ENCODE measurements at regions not wholly inside any gene's neighbourhood (a gene's known extent, or its start where the extent isn't known, plus 50 kb on each side); places are given as distances from the start of the nearest gene placed in this dataset.

DNA sequence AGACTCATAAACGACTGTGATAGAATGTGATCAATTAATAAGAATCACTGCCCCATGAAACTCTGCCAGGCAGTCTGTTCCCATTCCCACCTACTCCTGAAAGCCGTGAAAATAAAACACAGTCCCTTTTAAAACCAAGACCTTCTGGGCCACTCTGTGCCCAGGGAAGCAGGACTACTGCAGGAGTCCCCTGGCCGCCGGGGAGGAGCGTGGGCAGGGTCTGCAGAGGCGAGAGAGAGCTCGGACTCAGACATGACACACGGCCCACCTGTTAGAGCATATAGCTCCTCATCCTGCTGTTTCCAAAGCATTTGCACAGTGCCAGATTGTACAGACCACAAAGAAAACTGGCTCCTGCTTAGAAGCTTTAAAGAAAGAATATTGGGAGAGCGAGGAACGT, 400.5 kb downstream of the SHANK2 start:
- H3K27me3 ChIP-seq (ENCODE audit: insufficient read depth, low read length), result no peaks in the 10 kb centered on the region
- H3K27ac ChIP-seq (ENCODE audit: low read depth, low read length), result no peak overlapping the region
- no peaks in the 10 kb centered on the region for H3K9me3 ChIP-seq (ENCODE audit: control insufficient read depth in 1 of 2, insufficient read depth in 1 of 2, low read depth in 1 of 2, low read length in 2 of 2)
- no peaks in the 10 kb centered on the region for H3K79me2 ChIP-seq (ENCODE audit: insufficient read depth, low read length)
- no peaks in the 10 kb centered on the region for H4K20me1 ChIP-seq (ENCODE audit: insufficient read depth)
- no peak for DNase-seq (ENCODE audit: low read depth, low spot score)
- ChIA-PET RAD21 (ENCODE audit: low non-redundant PET in 1 of 2, low total read pairs in 2 of 2, uncharacterized antibody in 2 of 2, unreplicated experiment in 2 of 2) (no interaction called here), POLR2A (no interaction called here), CTCF (no interaction called here)
- no peak overlapping the region for H3K4me2 ChIP-seq (ENCODE audit: low read length)
- H2AFZ ChIP-seq (ENCODE audit: low read depth, low read length, poor library complexity, severe bottlenecking), result no peak overlapping the region
- H3K36me3 ChIP-seq (ENCODE audit: control insufficient read depth in 1 of 2, insufficient read depth in 2 of 2, low read length in 2 of 2), result no peaks in the 10 kb centered on the region
- H3K4me1 ChIP-seq (ENCODE audit: control insufficient read depth in 1 of 2, insufficient read depth in 2 of 2, low read length in 2 of 2), result no peaks in the 10 kb centered on the region
- BruUV-seq (replicated peaks), result no TSS peak
- TF ChIP-seq ELF1 (IDR thresholded peaks at IDR 0.05; ENCODE audit: borderline replicate concordance, low read depth), result no peak
- no peak for TF ChIP-seq RAD21 (IDR thresholded peaks at IDR 0.05; ENCODE audit: low read depth)
- TF ChIP-seq SRF (IDR thresholded peaks at IDR 0.05; ENCODE audit: low read depth), result no peak
- TF ChIP-seq SP1 (IDR thresholded peaks at IDR 0.05; ENCODE audit: low read depth), result no peak
- TF ChIP-seq REST (IDR thresholded peaks at IDR 0.05; ENCODE audit: low read depth), result no peak
- TF ChIP-seq JUND (IDR thresholded peaks at IDR 0.05), result no peak
- no peak for TF ChIP-seq SIN3A (IDR thresholded peaks at IDR 0.05; ENCODE audit: low read depth)
- intact Hi-C loops (cut with micrococcal nuclease), result no loop called here
- ATAC-seq, result no peak
- no peak overlapping the region for H3K4me3 ChIP-seq (replicated peaks in 1 of 2; ENCODE audit: low read depth in 1 of 2, low read length in 2 of 2)
- no peaks in the 10 kb centered on the region for H3K9me2 ChIP-seq (ENCODE audit: insufficient read depth)
- H3K9ac ChIP-seq (ENCODE audit: low read length), result no peak overlapping the region

DNA sequence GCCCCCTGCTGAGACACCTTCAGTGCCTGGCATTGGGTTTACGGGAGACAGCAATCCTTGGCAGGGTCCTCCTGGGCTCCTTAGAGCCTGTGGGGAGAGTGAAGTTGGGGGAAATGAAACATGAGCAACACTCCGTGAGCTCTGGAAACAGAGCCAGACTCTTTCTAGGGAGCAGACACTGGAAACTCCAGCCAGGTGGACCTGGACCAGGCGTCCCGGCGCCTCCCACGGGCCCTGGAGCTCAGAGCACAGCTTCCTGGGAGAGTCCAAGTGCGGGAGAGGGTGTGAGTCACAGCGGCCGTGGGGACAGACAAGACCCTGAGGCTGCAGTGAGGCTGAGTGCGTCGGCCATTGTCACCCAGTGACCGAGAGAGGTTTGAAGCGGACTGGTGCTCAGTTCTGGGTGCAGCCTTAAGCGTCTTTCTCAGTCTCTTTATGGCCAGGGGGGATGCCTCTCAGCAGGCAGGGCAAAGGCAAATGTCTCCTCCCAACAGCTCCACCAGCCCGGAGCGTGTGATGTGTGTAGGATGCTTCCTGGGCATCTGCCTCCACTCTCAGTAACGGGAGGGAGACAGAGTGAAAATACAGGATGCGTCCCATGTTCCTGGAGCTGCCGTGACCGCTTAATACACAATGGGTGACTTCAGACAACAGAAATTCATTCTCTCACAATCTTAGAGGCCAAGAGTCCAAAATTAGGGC, 399.2 kb downstream of the SHANK2 start:
- Histone ChIP-seq H2AFZ (ENCODE audit: low read depth, low read length, poor library complexity, severe bottlenecking) (no peak overlapping the region), H3K9me2 (ENCODE audit: insufficient read depth) (no peaks in the 10 kb centered on the region), H3K4me1 (ENCODE audit: control insufficient read depth in 1 of 2, insufficient read depth in 2 of 2, low read length in 2 of 2) (no peaks in the 10 kb centered on the region), H3K36me3 (ENCODE audit: control insufficient read depth in 1 of 2, insufficient read depth in 2 of 2, low read length in 2 of 2) (no peaks in the 10 kb centered on the region), H3K4me2 (ENCODE audit: low read length) (no peak overlapping the region), H3K27me3 (ENCODE audit: insufficient read depth, low read length) (no peaks in the 10 kb centered on the region), H3K27ac (ENCODE audit: low read depth, low read length) (no peak overlapping the region), H3K9ac (ENCODE audit: low read length) (no peak overlapping the region), H3K9me3 (ENCODE audit: control insufficient read depth in 1 of 2, insufficient read depth in 1 of 2, low read depth in 1 of 2, low read length in 2 of 2) (no peaks in the 10 kb centered on the region), H3K4me3 (replicated peaks in 1 of 2; ENCODE audit: low read depth in 1 of 2, low read length in 2 of 2) (no peak overlapping the region), H3K79me2 (ENCODE audit: insufficient read depth, low read length) (no peaks in the 10 kb centered on the region), H4K20me1 (ENCODE audit: insufficient read depth) (no peaks in the 10 kb centered on the region)
- no peak for ATAC-seq
- intact Hi-C loops (cut with micrococcal nuclease), result no loop called here
- BruUV-seq (replicated peaks), result no TSS peak
- RAD21 ChIA-PET (ENCODE audit: low non-redundant PET in 1 of 2, low total read pairs in 2 of 2, uncharacterized antibody in 2 of 2, unreplicated experiment in 2 of 2), result no interaction called here
- POLR2A ChIA-PET, result no interaction called here
- CTCF ChIA-PET, result no interaction called here
- no peak for DNase-seq (ENCODE audit: low read depth, low spot score)
- TF ChIP-seq CBX3 (IDR thresholded peaks at IDR 0.05; ENCODE audit: low read depth) (no peak), SIN3A (IDR thresholded peaks at IDR 0.05; ENCODE audit: low read depth) (no peak), SRF (IDR thresholded peaks at IDR 0.05; ENCODE audit: low read depth) (no peak), EZH2 (IDR thresholded peaks at IDR 0.05) (no peak), ELF1 (IDR thresholded peaks at IDR 0.05; ENCODE audit: borderline replicate concordance, low read depth) (no peak), CEBPB (IDR thresholded peaks at IDR 0.05; ENCODE audit: low read depth) (no peak), EZH2phosphoT487 (IDR thresholded peaks at IDR 0.05; ENCODE audit: borderline replicate concordance) (no peak)
- TF ChIP-seq, protein P1, sequence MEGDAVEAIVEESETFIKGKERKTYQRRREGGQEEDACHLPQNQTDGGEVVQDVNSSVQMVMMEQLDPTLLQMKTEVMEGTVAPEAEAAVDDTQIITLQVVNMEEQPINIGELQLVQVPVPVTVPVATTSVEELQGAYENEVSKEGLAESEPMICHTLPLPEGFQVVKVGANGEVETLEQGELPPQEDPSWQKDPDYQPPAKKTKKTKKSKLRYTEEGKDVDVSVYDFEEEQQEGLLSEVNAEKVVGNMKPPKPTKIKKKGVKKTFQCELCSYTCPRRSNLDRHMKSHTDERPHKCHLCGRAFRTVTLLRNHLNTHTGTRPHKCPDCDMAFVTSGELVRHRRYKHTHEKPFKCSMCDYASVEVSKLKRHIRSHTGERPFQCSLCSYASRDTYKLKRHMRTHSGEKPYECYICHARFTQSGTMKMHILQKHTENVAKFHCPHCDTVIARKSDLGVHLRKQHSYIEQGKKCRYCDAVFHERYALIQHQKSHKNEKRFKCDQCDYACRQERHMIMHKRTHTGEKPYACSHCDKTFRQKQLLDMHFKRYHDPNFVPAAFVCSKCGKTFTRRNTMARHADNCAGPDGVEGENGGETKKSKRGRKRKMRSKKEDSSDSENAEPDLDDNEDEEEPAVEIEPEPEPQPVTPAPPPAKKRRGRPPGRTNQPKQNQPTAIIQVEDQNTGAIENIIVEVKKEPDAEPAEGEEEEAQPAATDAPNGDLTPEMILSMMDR (IDR thresholded peaks at IDR 0.05 in 2 of 3, conservative IDR thresholded peaks at IDR 0.05 in 1 of 3; ENCODE audit: borderline replicate concordance in 1 of 3, insufficient read depth in 1 of 3, low read depth in 2 of 3, low read length in 2 of 3), result no peak
- TF ChIP-seq, protein P2, sequence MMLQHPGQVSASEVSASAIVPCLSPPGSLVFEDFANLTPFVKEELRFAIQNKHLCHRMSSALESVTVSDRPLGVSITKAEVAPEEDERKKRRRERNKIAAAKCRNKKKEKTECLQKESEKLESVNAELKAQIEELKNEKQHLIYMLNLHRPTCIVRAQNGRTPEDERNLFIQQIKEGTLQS (IDR thresholded peaks at IDR 0.05), result no peak
